Endothelial cell of umbilical vein (primary cell): ENCODE measurements at regions not wholly inside any gene's neighbourhood (a gene's known extent, or its start where the extent isn't known, plus 50 kb on each side); places are given as distances from the start of the nearest gene placed in this dataset.

Experiments used
- BruUV-seq: library from RNA; stranded (reverse); fragments of 400-500 nt; replicated peaks from 2 replicates; lab custom pipeline; 2021; lab: Mats Ljungman, UMichigan
- CTCF ChIA-PET: fragments of 300-600, 350-600 bp; sonication (Branson Sonifier 250); formaldehyde crosslinking; loops from one replicate; lab custom pipeline; 2021; ENCODE audit warnings: antibody characterized with exemption, inconsistent platforms; lab: Charles Lee
- POLR2A ChIA-PET: fragments of 300-600, 350-600 bp; sonication (Branson Sonifier 250); formaldehyde crosslinking; loops from one replicate; lab custom pipeline; 2021; ENCODE audit warnings: antibody characterized with exemption, inconsistent platforms; lab: Charles Lee
- DNase-seq: peaks from one replicate; pipeline ENCODE4 v3.0.0-alpha.2; 2011; ENCODE audit warnings: low read depth, low spot score
- FAIRE-seq: peaks from 2 replicates; lab custom pipeline; 2011; peaks lifted over from hg19 to GRCh38; lab: Jason Lieb, UNC
- H2AFZ ChIP-seq: 2 replicates; pipeline ENCODE4 v1.6.0; 2012; ENCODE audit warnings: low read depth, low read length, control low read depth, inconsistent platforms
- H3K27ac ChIP-seq: 2 replicates; pipeline ENCODE4 v1.5.1; 2011; ENCODE audit warnings: low read depth, mild to moderate bottlenecking, control low read depth, low read length, moderate library complexity; ENCODE audit not compliant: insufficient read depth
- H3K27me3 ChIP-seq, 2 experiments: 2 replicates each; pipeline versions ENCODE4 v1.6.0 to v1.6.1; 2011; ENCODE audit warnings: low read length in 2 of 2, mixed read lengths in 1 of 2; ENCODE audit not compliant: control insufficient read depth in 2 of 2, insufficient read depth in 2 of 2
- H3K36me3 ChIP-seq, 2 experiments: 2 replicates in 1 of 2; 3 replicates in 1 of 2; pipeline ENCODE4 v1.5.1; 2011; ENCODE audit warnings: low read length in 2 of 2, mild to moderate bottlenecking in 1 of 2, moderate library complexity in 1 of 2; ENCODE audit not compliant: control insufficient read depth in 2 of 2, insufficient read depth in 2 of 2; ENCODE audit errors: extremely low read depth in 1 of 2
- H3K4me1 ChIP-seq: 3 replicates; pipeline ENCODE4 v1.5.1; 2011; ENCODE audit warnings: mild to moderate bottlenecking, low read length; ENCODE audit not compliant: control insufficient read depth, insufficient read depth; ENCODE audit errors: extremely low read depth
- H3K4me2 ChIP-seq: 2 replicates; pipeline ENCODE4 v1.6.1; 2011; ENCODE audit warnings: low read length, control low read depth, mixed read lengths; ENCODE audit not compliant: insufficient read depth
- H3K4me3 ChIP-seq, 3 experiments: fragments of 200-600 bp in 1 of 3; sonication (generic), shearing (Covaris generic) in 1 of 3; replicated peaks in 1 of 3; 2 replicates each; pipeline ENCODE4 v1.5.1; 2011 to 2016; ENCODE audit warnings: control low read depth in 3 of 3, low read length in 3 of 3, mild to moderate bottlenecking in 2 of 3, inconsistent platforms in 1 of 3, low read depth in 1 of 3, moderate library complexity in 1 of 3; ENCODE audit not compliant: insufficient read depth in 1 of 3
- H3K79me2 ChIP-seq: 2 replicates; pipeline ENCODE4 v1.6.0; 2012; ENCODE audit warnings: low read length, inconsistent platforms; ENCODE audit not compliant: control insufficient read depth, insufficient read depth
- H3K9ac ChIP-seq: replicated peaks from 2 replicates; pipeline ENCODE3; 2011; ENCODE audit warnings: low read length, control low read depth; ENCODE audit not compliant: insufficient read depth; ENCODE audit errors: extremely low read depth
- H3K9me1 ChIP-seq: replicated peaks from 3 replicates; pipeline ENCODE4 v1.6.0; 2011; ENCODE audit warnings: mild to moderate bottlenecking, low read length; ENCODE audit not compliant: control insufficient read depth, insufficient read depth; ENCODE audit errors: extremely low read depth
- H3K9me3 ChIP-seq: replicated peaks from 2 replicates; pipeline ENCODE4 v1.5.1; 2012; ENCODE audit warnings: low read length, inconsistent platforms; ENCODE audit not compliant: control insufficient read depth, insufficient read depth
- H4K20me1 ChIP-seq: replicated peaks from 2 replicates; pipeline ENCODE3; 2011; ENCODE audit warnings: mild to moderate bottlenecking, low read length; ENCODE audit not compliant: control insufficient read depth, insufficient read depth; ENCODE audit errors: extremely low read depth
- EZH2 ChIP-seq: IDR thresholded peaks from 2 replicates; pipeline ENCODE4 v1.6.1; 2012; ENCODE audit warnings: borderline replicate concordance, low read depth, mild to moderate bottlenecking, moderate library complexity, low read length, inconsistent platforms; ENCODE audit not compliant: severe bottlenecking
- FOS ChIP-seq: IDR thresholded peaks from 2 replicates; pipeline ENCODE4 v1.6.1; 2011; ENCODE audit warnings: mild to moderate bottlenecking, low read length, moderate library complexity, borderline replicate concordance; ENCODE audit not compliant: insufficient read depth
- GATA2 ChIP-seq: IDR thresholded peaks from 2 replicates; pipeline ENCODE4 v1.7.0; 2011; ENCODE audit warnings: low read depth, mild to moderate bottlenecking, moderate library complexity, mixed read lengths, low read length; ENCODE audit not compliant: insufficient read length, insufficient read depth
- JUN ChIP-seq: IDR thresholded peaks from 2 replicates; pipeline ENCODE4 v1.6.1; 2011; ENCODE audit warnings: borderline replicate concordance, low read depth; ENCODE audit not compliant: insufficient read length, insufficient read depth
- POLR2A ChIP-seq: IDR thresholded peaks from 2 replicates; pipeline ENCODE4 v1.6.1; 2012; ENCODE audit warnings: low read depth, mild to moderate bottlenecking, control low read depth, low read length
- POLR2AphosphoS5 ChIP-seq: IDR thresholded peaks from 2 replicates; pipeline ENCODE4 v1.6.1; 2012; ENCODE audit warnings: low read depth, mild to moderate bottlenecking, control low read depth, low read length, moderate library complexity; ENCODE audit not compliant: insufficient read depth
- dilution Hi-C: fragments of 300-500 bp; cut with MboI; formaldehyde crosslinking; loops from one replicate; pipeline ENCODE4 v1.15.0; 2019; ENCODE audit warnings: low sequenced_read_pairs; ENCODE audit not compliant: extremely low pct_ligation_motif_present
- intact Hi-C: fragments of 100-400 bp; cut with micrococcal nuclease; formaldehyde crosslinking; loops from one replicate; pipeline ENCODE4 v1.10.0; 2022
- TF ChIP-seq, protein P1 (sequence below): IDR thresholded peaks from 2 replicates; pipeline ENCODE4 v1.6.1; 2011; ENCODE audit not compliant: insufficient read depth, insufficient read length
- TF ChIP-seq, protein P2 (sequence below), 2 donors: IDR thresholded peaks; 1 replicate in 1 of 2; 2 replicates in 1 of 2; pipeline ENCODE4 v1.5.1; 2011; ENCODE audit warnings: low read length in 2 of 2, mild to moderate bottlenecking in 2 of 2, moderate library complexity in 2 of 2, control low read depth in 1 of 2, inconsistent platforms in 1 of 2, low read depth in 1 of 2; ENCODE audit not compliant: insufficient read depth in 1 of 2; ENCODE audit errors: extremely low read depth in 1 of 2

DNA sequence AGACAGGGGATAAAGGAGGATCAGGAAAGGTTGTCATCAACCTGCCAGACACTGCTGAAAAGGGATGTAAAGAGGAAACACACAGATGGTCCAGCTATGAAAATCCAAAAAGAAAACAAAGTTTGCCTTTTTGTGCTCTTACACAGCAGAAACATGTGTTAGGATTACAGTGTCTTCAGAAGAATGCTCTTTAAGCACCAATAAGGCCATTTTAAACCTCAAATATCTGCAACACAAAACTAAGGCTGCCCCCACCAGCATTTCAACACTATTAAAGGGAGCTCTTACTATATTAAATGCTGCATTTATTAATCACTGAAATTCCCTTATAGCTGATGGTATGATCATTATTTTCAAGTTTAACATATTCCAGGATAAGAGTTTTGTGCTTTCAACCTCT lies 922.5 kb downstream of the NLGN4Y start:
- no peak overlapping the region for H3K9ac ChIP-seq

More for the DNA sequence above, 922.5 kb downstream of the NLGN4Y start:
- Histone ChIP-seq H3K4me3 (no peak overlapping the region), H3K4me1 (no peaks in the 10 kb centered on the region), H3K36me3 (no peaks in the 10 kb centered on the region), H3K27ac (no peak overlapping the region), H3K79me2 (no peaks in the 10 kb centered on the region), H4K20me1 (no peaks in the 10 kb centered on the region), H3K9me1 (no peaks in the 10 kb centered on the region), H3K4me2 (no peak overlapping the region), H3K27me3 (no peaks in the 10 kb centered on the region), H2AFZ (no peak overlapping the region), H3K9me3 (no peaks in the 10 kb centered on the region)
- dilution Hi-C loops, result no loop called here
- DNase-seq (no peak), FAIRE-seq (no peak)
- TF ChIP-seq EZH2 (no peak), GATA2 (no peak), FOS (no peak), JUN (no peak), POLR2AphosphoS5 (no peak), POLR2A (no peak)
- TF ChIP-seq, protein P1, sequence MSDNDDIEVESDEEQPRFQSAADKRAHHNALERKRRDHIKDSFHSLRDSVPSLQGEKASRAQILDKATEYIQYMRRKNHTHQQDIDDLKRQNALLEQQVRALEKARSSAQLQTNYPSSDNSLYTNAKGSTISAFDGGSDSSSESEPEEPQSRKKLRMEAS, result no peak
- TF ChIP-seq, protein P2, sequence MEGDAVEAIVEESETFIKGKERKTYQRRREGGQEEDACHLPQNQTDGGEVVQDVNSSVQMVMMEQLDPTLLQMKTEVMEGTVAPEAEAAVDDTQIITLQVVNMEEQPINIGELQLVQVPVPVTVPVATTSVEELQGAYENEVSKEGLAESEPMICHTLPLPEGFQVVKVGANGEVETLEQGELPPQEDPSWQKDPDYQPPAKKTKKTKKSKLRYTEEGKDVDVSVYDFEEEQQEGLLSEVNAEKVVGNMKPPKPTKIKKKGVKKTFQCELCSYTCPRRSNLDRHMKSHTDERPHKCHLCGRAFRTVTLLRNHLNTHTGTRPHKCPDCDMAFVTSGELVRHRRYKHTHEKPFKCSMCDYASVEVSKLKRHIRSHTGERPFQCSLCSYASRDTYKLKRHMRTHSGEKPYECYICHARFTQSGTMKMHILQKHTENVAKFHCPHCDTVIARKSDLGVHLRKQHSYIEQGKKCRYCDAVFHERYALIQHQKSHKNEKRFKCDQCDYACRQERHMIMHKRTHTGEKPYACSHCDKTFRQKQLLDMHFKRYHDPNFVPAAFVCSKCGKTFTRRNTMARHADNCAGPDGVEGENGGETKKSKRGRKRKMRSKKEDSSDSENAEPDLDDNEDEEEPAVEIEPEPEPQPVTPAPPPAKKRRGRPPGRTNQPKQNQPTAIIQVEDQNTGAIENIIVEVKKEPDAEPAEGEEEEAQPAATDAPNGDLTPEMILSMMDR (IDR thresholded peaks at IDR 0.05; ENCODE audit: extremely low read depth in 1 of 2, insufficient read depth in 1 of 2, low read depth in 1 of 2, low read length in 2 of 2), result no peak
- CTCF ChIA-PET, result no interaction called here
- no TSS peak for BruUV-seq
- POLR2A ChIA-PET, result no interaction called here
- intact Hi-C loops, result no loop called here
